ENCODE measurements at regions not wholly inside any gene's neighbourhood (a gene's known extent, or its start where the extent isn't known, plus 50 kb on each side); places are given as distances from the start of the nearest gene placed in this dataset.

- TF ChIP-seq EZH2 (conservative IDR thresholded peaks at IDR 0.05; ENCODE audit: low read depth, low read length) = no peak
- no peak for TF ChIP-seq PHF21A (CRISPR knock-in tag; IDR thresholded peaks at IDR 0.05)
Observed at GRCh38 chr6:40340957-40341356, 246.2 kb downstream of the LRFN2 start.
